ENCODE measurements at regions not wholly inside any gene's neighbourhood (a gene's known extent, or its start where the extent isn't known, plus 50 kb on each side); places are given as distances from the start of the nearest gene placed in this dataset.

DNA sequence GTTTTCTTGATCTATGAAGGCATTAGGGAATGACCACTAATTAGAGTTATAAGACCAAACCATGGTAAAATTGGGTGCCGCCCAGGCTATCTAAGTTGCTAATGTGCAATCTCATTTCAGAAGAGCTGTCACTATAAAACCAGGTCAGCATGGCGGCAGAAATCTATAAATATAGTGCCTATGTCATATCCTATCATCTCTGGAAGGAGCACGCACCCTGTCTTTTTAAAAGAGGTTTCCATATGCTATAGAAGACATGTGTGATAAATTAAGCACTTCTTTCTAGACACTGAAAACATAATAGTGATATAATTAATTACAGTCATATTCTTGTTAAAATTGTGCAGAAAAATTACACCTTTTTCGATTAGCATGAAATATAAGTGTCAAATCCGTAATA, 152.0 kb upstream of the MDFIC2 start:
- TF ChIP-seq, protein P1, sequence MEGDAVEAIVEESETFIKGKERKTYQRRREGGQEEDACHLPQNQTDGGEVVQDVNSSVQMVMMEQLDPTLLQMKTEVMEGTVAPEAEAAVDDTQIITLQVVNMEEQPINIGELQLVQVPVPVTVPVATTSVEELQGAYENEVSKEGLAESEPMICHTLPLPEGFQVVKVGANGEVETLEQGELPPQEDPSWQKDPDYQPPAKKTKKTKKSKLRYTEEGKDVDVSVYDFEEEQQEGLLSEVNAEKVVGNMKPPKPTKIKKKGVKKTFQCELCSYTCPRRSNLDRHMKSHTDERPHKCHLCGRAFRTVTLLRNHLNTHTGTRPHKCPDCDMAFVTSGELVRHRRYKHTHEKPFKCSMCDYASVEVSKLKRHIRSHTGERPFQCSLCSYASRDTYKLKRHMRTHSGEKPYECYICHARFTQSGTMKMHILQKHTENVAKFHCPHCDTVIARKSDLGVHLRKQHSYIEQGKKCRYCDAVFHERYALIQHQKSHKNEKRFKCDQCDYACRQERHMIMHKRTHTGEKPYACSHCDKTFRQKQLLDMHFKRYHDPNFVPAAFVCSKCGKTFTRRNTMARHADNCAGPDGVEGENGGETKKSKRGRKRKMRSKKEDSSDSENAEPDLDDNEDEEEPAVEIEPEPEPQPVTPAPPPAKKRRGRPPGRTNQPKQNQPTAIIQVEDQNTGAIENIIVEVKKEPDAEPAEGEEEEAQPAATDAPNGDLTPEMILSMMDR (IDR thresholded peaks at IDR 0.05), result no peak
- TF ChIP-seq RXRA (IDR thresholded peaks at IDR 0.05; ENCODE audit: borderline replicate concordance, low read depth), result no peak
- TF ChIP-seq EP300 (IDR thresholded peaks at IDR 0.05; ENCODE audit: borderline replicate concordance in 1 of 2, low read depth in 1 of 2, low read length in 1 of 2), result no peak
- no peak for TF ChIP-seq POLR2AphosphoS5 (IDR thresholded peaks at IDR 0.05; ENCODE audit: low read depth, low read length)
- no peak for TF ChIP-seq FOSL2 (IDR thresholded peaks at IDR 0.05; ENCODE audit: borderline replicate concordance, low read depth)
- TF ChIP-seq, protein P2, sequence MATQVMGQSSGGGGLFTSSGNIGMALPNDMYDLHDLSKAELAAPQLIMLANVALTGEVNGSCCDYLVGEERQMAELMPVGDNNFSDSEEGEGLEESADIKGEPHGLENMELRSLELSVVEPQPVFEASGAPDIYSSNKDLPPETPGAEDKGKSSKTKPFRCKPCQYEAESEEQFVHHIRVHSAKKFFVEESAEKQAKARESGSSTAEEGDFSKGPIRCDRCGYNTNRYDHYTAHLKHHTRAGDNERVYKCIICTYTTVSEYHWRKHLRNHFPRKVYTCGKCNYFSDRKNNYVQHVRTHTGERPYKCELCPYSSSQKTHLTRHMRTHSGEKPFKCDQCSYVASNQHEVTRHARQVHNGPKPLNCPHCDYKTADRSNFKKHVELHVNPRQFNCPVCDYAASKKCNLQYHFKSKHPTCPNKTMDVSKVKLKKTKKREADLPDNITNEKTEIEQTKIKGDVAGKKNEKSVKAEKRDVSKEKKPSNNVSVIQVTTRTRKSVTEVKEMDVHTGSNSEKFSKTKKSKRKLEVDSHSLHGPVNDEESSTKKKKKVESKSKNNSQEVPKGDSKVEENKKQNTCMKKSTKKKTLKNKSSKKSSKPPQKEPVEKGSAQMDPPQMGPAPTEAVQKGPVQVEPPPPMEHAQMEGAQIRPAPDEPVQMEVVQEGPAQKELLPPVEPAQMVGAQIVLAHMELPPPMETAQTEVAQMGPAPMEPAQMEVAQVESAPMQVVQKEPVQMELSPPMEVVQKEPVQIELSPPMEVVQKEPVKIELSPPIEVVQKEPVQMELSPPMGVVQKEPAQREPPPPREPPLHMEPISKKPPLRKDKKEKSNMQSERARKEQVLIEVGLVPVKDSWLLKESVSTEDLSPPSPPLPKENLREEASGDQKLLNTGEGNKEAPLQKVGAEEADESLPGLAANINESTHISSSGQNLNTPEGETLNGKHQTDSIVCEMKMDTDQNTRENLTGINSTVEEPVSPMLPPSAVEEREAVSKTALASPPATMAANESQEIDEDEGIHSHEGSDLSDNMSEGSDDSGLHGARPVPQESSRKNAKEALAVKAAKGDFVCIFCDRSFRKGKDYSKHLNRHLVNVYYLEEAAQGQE (IDR thresholded peaks at IDR 0.05; ENCODE audit: low read depth, low read length), result no peak
- TF ChIP-seq YY1 (IDR thresholded peaks at IDR 0.05; ENCODE audit: low read depth), result no peak
- TF ChIP-seq, protein P3, sequence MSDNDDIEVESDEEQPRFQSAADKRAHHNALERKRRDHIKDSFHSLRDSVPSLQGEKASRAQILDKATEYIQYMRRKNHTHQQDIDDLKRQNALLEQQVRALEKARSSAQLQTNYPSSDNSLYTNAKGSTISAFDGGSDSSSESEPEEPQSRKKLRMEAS (IDR thresholded peaks at IDR 0.05; ENCODE audit: low read depth), result no peak
- no peak for TF ChIP-seq GABPA (IDR thresholded peaks at IDR 0.05; ENCODE audit: low read depth)
- TF ChIP-seq, protein P4, sequence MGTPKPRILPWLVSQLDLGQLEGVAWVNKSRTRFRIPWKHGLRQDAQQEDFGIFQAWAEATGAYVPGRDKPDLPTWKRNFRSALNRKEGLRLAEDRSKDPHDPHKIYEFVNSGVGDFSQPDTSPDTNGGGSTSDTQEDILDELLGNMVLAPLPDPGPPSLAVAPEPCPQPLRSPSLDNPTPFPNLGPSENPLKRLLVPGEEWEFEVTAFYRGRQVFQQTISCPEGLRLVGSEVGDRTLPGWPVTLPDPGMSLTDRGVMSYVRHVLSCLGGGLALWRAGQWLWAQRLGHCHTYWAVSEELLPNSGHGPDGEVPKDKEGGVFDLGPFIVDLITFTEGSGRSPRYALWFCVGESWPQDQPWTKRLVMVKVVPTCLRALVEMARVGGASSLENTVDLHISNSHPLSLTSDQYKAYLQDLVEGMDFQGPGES (IDR thresholded peaks at IDR 0.05; ENCODE audit: low read depth, low read length), result no peak
- TF ChIP-seq, protein P5, sequence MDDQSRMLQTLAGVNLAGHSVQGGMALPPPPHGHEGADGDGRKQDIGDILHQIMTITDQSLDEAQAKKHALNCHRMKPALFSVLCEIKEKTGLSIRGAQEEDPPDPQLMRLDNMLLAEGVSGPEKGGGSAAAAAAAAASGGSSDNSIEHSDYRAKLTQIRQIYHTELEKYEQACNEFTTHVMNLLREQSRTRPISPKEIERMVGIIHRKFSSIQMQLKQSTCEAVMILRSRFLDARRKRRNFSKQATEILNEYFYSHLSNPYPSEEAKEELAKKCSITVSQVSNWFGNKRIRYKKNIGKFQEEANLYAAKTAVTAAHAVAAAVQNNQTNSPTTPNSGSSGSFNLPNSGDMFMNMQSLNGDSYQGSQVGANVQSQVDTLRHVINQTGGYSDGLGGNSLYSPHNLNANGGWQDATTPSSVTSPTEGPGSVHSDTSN (IDR thresholded peaks at IDR 0.05), result no peak
- TF ChIP-seq, protein P6, sequence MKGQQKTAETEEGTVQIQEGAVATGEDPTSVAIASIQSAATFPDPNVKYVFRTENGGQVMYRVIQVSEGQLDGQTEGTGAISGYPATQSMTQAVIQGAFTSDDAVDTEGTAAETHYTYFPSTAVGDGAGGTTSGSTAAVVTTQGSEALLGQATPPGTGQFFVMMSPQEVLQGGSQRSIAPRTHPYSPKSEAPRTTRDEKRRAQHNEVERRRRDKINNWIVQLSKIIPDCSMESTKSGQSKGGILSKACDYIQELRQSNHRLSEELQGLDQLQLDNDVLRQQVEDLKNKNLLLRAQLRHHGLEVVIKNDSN (IDR thresholded peaks at IDR 0.05; ENCODE audit: borderline replicate concordance, low read depth), result no peak
- TF ChIP-seq RAD21 (IDR thresholded peaks at IDR 0.05; ENCODE audit: low read length), result no peak
